Lower leg skin (tissue), 3 donors: ENCODE measurements at regions not wholly inside any gene's neighbourhood (a gene's known extent, or its start where the extent isn't known, plus 50 kb on each side); places are given as distances from the start of the nearest gene placed in this dataset.

Source experiments
- CTCF ChIP-seq, 3 donors: fragments of 450-650 bp; IDR thresholded peaks; one replicate each; pipeline ENCODE4 v1.5.1; 2016; ENCODE audit warnings: antibody characterized with exemption in 3 of 3, mild to moderate bottlenecking in 3 of 3, moderate library complexity in 2 of 3
- POLR2A ChIP-seq, 2 donors: fragments of 450-650 bp; IDR thresholded peaks; one replicate each; pipeline ENCODE4 v1.6.1; 2016 to 2017; ENCODE audit warnings: antibody characterized with exemption in 2 of 2, mild to moderate bottlenecking in 1 of 2, moderate library complexity in 1 of 2

GRCh38 chr10:55782181-55782580 lies 578.9 kb downstream of the ZWINT start:
- TF ChIP-seq CTCF (IDR thresholded peaks at IDR 0.05) (no peak), POLR2A (IDR thresholded peaks at IDR 0.05) (no peak)
